RCC 7860 (cell line): ENCODE measurements at regions not wholly inside any gene's neighbourhood (a gene's known extent, or its start where the extent isn't known, plus 50 kb on each side); places are given as distances from the start of the nearest gene placed in this dataset.
A peak's percentile ranks its signal among the peaks of the same experiment; 100 is the strongest.
"Not testable (repeated sequence)": the region's sequence is repeated elsewhere in the genome, so short reads cannot be mapped to it uniquely, and the experiment has no call there.

Experiments
- DNase-seq: peaks from one replicate; pipeline ENCODE4 v3.0.0-alpha.2; 2015; ENCODE audit warnings: low spot score
- FAIRE-seq: peaks from 2 replicates; lab custom pipeline; 2012; peaks lifted over from hg19 to GRCh38; lab: Jason Lieb, UNC

- FAIRE-seq (no peak), DNase-seq (no peak)
These were observed 56.5 kb upstream of the ORC5 start for GRCh38 chr7:104264285-104264684.

GRCh38 chr7:104267701-104268368, 60.0 kb upstream of the ORC5 start:
- peak; percentile 33 for DNase-seq
- peak; percentile 73 for FAIRE-seq

- FAIRE-seq (no peak), DNase-seq (no peak)
These were observed 56.5 kb upstream of the LHFPL3 start for GRCh38 chr7:104271948-104272347.

- FAIRE-seq (peak; percentile 30), DNase-seq (peak; percentile 30)
These were observed 55.5 kb upstream of the LHFPL3 start for GRCh38 chr7:104272767-104273384.

GRCh38 chr7:104275900-104276299, 52.5 kb upstream of the LHFPL3 start:
- DNase-seq (no peak), FAIRE-seq (no peak)

- not testable (repeated sequence) for FAIRE-seq, DNase-seq
These were observed 51.7 kb upstream of the LHFPL3 start for GRCh38 chr7:104276730-104277129.
